Liver (tissue), 8 donors: ENCODE measurements at regions not wholly inside any gene's neighbourhood (a gene's known extent, or its start where the extent isn't known, plus 50 kb on each side); places are given as distances from the start of the nearest gene placed in this dataset.

ENCODE experiments used
- DNase-seq: peaks from one replicate; pipeline ENCODE4 v3.0.0-alpha.2; 2017; ENCODE audit warnings: low spot score
- H3K27ac ChIP-seq, 2 donors: one replicate each; pipeline ENCODE4 v1.7.0; 2013; ENCODE audit warnings: inconsistent platforms in 2 of 2, low read length in 2 of 2, control low read depth in 1 of 2, low read depth in 1 of 2, mild to moderate bottlenecking in 1 of 2
- H3K27me3 ChIP-seq, 4 donors: one replicate each; pipeline versions ENCODE4 v1.6.1 to v1.7.0; 2013; ENCODE audit warnings: low read length in 3 of 4, inconsistent platforms in 1 of 4, mild to moderate bottlenecking in 1 of 4, moderate library complexity in 1 of 4; ENCODE audit not compliant: control insufficient read depth in 4 of 4, insufficient read depth in 4 of 4
- H3K36me3 ChIP-seq, 4 donors: one replicate each; pipeline versions ENCODE4 v1.6.1 to v1.7.0; 2013; ENCODE audit warnings: low read length in 3 of 4, mild to moderate bottlenecking in 3 of 4, low read depth in 1 of 4, moderate library complexity in 1 of 4; ENCODE audit not compliant: control insufficient read depth in 4 of 4, insufficient read depth in 3 of 4
- H3K4me1 ChIP-seq, 4 donors: one replicate each; pipeline versions ENCODE4 v1.6.1 to v1.7.0; 2013; ENCODE audit warnings: low read length in 3 of 4, mild to moderate bottlenecking in 3 of 4, moderate library complexity in 1 of 4; ENCODE audit not compliant: control insufficient read depth in 4 of 4, insufficient read depth in 4 of 4
- H3K4me3 ChIP-seq, 3 donors: one replicate each; pipeline versions ENCODE4 v1.6.1 to v1.7.0; 2013; ENCODE audit warnings: low read length in 3 of 3, control low read depth in 1 of 3, low read depth in 1 of 3, mild to moderate bottlenecking in 1 of 3
- H3K9ac ChIP-seq, 2 donors: one replicate each; pipeline ENCODE4 v1.7.0; 2013; ENCODE audit warnings: low read length in 2 of 2, mild to moderate bottlenecking in 2 of 2, moderate library complexity in 2 of 2, control low read depth in 1 of 2, low read depth in 1 of 2
- H3K9me3 ChIP-seq, 4 donors: one replicate each; pipeline versions ENCODE4 v1.6.1 to v1.7.0; 2013; ENCODE audit warnings: low read length in 3 of 4; ENCODE audit not compliant: control insufficient read depth in 4 of 4
- ATF3 ChIP-seq: IDR thresholded peaks from 2 replicates; pipeline ENCODE4 v1.6.1; 2016; ENCODE audit warnings: antibody characterized with exemption
- EGR1 ChIP-seq, 2 donors: IDR thresholded peaks; 2 replicates each; pipeline ENCODE4 v1.6.1; 2016 to 2018; ENCODE audit warnings: antibody characterized with exemption in 2 of 2, low read depth in 2 of 2
- FOXA1 ChIP-seq: IDR thresholded peaks from 2 replicates; pipeline ENCODE4 v1.6.1; 2016; ENCODE audit warnings: antibody characterized with exemption
- FOXA2 ChIP-seq: IDR thresholded peaks from 2 replicates; pipeline ENCODE4 v1.6.1; 2016; ENCODE audit warnings: antibody characterized with exemption
- GABPA ChIP-seq, 2 donors: IDR thresholded peaks in 1 of 2; conservative IDR thresholded peaks in 1 of 2; 2 replicates each; pipeline ENCODE4 v1.6.1; 2016; ENCODE audit warnings: antibody characterized with exemption in 2 of 2, mild to moderate bottlenecking in 1 of 2, moderate library complexity in 1 of 2
- HNF4A ChIP-seq, 2 donors: conservative IDR thresholded peaks; 2 replicates each; pipeline ENCODE4 v1.6.1; 2016; ENCODE audit warnings: antibody characterized with exemption in 2 of 2, mild to moderate bottlenecking in 2 of 2
- HNF4G ChIP-seq: IDR thresholded peaks from 2 replicates; pipeline ENCODE4 v1.6.1; 2016; ENCODE audit warnings: antibody characterized with exemption
- JUND ChIP-seq, 2 donors: IDR thresholded peaks; 2 replicates each; pipeline ENCODE4 v1.6.1; 2016; ENCODE audit warnings: antibody characterized with exemption in 2 of 2
- NR2F2 ChIP-seq: IDR thresholded peaks from 2 replicates; pipeline ENCODE4 v1.6.1; 2016; ENCODE audit warnings: antibody characterized with exemption
- RAD21 ChIP-seq, 2 donors: IDR thresholded peaks; 2 replicates each; pipeline ENCODE4 v1.6.1; 2016; ENCODE audit warnings: antibody characterized with exemption in 2 of 2, mild to moderate bottlenecking in 2 of 2
- REST ChIP-seq: IDR thresholded peaks from 2 replicates; pipeline ENCODE4 v1.6.1; 2016; ENCODE audit warnings: antibody characterized with exemption, mild to moderate bottlenecking
- SP1 ChIP-seq: IDR thresholded peaks from 2 replicates; pipeline ENCODE4 v1.6.1; 2018; ENCODE audit warnings: antibody characterized with exemption, mild to moderate bottlenecking
- TAF1 ChIP-seq: conservative IDR thresholded peaks from 2 replicates; pipeline ENCODE4 v1.6.1; 2016; ENCODE audit warnings: antibody characterized with exemption, mild to moderate bottlenecking
- YY1 ChIP-seq: IDR thresholded peaks from 2 replicates; pipeline ENCODE4 v1.6.1; 2016; ENCODE audit warnings: antibody characterized with exemption, mild to moderate bottlenecking
- WGBS: extraction: QIAGEN DNeasy Blood & Tissue Kit; methylation state at CpG from one replicate; pipeline ENCODE4 v1.1.7; 2013; 5-methylcytosine and 5-hydroxymethylcytosine counted together
- TF ChIP-seq, protein P1 (sequence below): IDR thresholded peaks from 2 replicates; pipeline ENCODE4 v1.6.1; 2016; ENCODE audit warnings: antibody characterized with exemption
- TF ChIP-seq, protein P2 (sequence below): IDR thresholded peaks from 2 replicates; pipeline ENCODE4 v1.6.1; 2016; ENCODE audit warnings: antibody characterized with exemption
- TF ChIP-seq, protein P3 (sequence below): fragments of 150-350 bp; IDR thresholded peaks from 2 replicates; pipeline ENCODE4 v1.5.1; 2017; ENCODE audit warnings: improper control_type of control experiment, low read depth, low read length; ENCODE audit not compliant: missing input control
- donor health status: healthy.
- donor health status: healthy.
- donor health status: healthy.
- donor health status: healthy.
- donor health status: healthy.

GRCh38 chr5:77855369-77855768, 79.2 kb upstream of the TBCA start:
- Histone ChIP-seq H3K9ac (no peak overlapping the region), H3K27ac (no peak overlapping the region), H3K4me3 (no peak overlapping the region), H3K27me3 (no peaks in the 10 kb centered on the region), H3K36me3 (no peaks in the 10 kb centered on the region), H3K4me1 (peaks cover 0 to 6% (median 2%) of the 10 kb centered on the region in 4 donors), H3K9me3 (no peaks in the 10 kb centered on the region)
- DNase-seq, result no peak
- WGBS, result 66% methylated on average over 3 of the region's 3 CpGs
- TF ChIP-seq HNF4A (conservative IDR thresholded peaks at IDR 0.05) (no peak), FOXA2 (no peak), FOXA1 (no peak), TAF1 (no peak), REST (no peak), GABPA (IDR thresholded peaks at IDR 0.05 in 1 of 2, conservative IDR thresholded peaks at IDR 0.05 in 1 of 2) (no peak), JUND (IDR thresholded peaks at IDR 0.05) (no peak), EGR1 (IDR thresholded peaks at IDR 0.05; ENCODE audit: low read depth in 2 of 2) (no peak), NR2F2 (no peak), YY1 (no peak), RAD21 (IDR thresholded peaks at IDR 0.05) (no peak)
- TF ChIP-seq, protein P1, sequence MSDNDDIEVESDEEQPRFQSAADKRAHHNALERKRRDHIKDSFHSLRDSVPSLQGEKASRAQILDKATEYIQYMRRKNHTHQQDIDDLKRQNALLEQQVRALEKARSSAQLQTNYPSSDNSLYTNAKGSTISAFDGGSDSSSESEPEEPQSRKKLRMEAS, result no peak
- TF ChIP-seq, protein P2, sequence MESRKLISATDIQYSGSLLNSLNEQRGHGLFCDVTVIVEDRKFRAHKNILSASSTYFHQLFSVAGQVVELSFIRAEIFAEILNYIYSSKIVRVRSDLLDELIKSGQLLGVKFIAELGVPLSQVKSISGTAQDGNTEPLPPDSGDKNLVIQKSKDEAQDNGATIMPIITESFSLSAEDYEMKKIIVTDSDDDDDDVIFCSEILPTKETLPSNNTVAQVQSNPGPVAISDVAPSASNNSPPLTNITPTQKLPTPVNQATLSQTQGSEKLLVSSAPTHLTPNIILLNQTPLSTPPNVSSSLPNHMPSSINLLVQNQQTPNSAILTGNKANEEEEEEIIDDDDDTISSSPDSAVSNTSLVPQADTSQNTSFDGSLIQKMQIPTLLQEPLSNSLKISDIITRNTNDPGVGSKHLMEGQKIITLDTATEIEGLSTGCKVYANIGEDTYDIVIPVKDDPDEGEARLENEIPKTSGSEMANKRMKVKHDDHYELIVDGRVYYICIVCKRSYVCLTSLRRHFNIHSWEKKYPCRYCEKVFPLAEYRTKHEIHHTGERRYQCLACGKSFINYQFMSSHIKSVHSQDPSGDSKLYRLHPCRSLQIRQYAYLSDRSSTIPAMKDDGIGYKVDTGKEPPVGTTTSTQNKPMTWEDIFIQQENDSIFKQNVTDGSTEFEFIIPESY, result no peak

- Histone ChIP-seq H3K4me3 (no peak overlapping the region), H3K27ac (no peak overlapping the region), H3K36me3 (no peaks in the 10 kb centered on the region), H3K27me3 (no peaks in the 10 kb centered on the region), H3K4me1 (peaks cover 0 to 6% (median 2%) of the 10 kb centered on the region in 4 donors), H3K9ac (no peak overlapping the region), H3K9me3 (no peaks in the 10 kb centered on the region)
- 51% methylated on average over 2 of the region's 2 CpGs for WGBS
- DNase-seq, result no peak
- TF ChIP-seq FOXA1 (no peak), GABPA (IDR thresholded peaks at IDR 0.05 in 1 of 2, conservative IDR thresholded peaks at IDR 0.05 in 1 of 2) (no peak), REST (no peak), TAF1 (no peak), NR2F2 (no peak), EGR1 (IDR thresholded peaks at IDR 0.05; ENCODE audit: low read depth in 2 of 2) (no peak), SP1 (no peak), FOXA2 (no peak), JUND (IDR thresholded peaks at IDR 0.05) (no peak), HNF4G (no peak), HNF4A (conservative IDR thresholded peaks at IDR 0.05) (no peak), RAD21 (IDR thresholded peaks at IDR 0.05) (no peak), ATF3 (no peak)
- TF ChIP-seq, protein P1, result no peak
- TF ChIP-seq, protein P3, sequence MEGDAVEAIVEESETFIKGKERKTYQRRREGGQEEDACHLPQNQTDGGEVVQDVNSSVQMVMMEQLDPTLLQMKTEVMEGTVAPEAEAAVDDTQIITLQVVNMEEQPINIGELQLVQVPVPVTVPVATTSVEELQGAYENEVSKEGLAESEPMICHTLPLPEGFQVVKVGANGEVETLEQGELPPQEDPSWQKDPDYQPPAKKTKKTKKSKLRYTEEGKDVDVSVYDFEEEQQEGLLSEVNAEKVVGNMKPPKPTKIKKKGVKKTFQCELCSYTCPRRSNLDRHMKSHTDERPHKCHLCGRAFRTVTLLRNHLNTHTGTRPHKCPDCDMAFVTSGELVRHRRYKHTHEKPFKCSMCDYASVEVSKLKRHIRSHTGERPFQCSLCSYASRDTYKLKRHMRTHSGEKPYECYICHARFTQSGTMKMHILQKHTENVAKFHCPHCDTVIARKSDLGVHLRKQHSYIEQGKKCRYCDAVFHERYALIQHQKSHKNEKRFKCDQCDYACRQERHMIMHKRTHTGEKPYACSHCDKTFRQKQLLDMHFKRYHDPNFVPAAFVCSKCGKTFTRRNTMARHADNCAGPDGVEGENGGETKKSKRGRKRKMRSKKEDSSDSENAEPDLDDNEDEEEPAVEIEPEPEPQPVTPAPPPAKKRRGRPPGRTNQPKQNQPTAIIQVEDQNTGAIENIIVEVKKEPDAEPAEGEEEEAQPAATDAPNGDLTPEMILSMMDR, result no peak
- TF ChIP-seq, protein P2, result no peak
These were observed 77.3 kb upstream of the TBCA start for GRCh38 chr5:77853353-77853907.
